SKM-1 (cell line): ENCODE measurements at regions not wholly inside any gene's neighbourhood (a gene's known extent, or its start where the extent isn't known, plus 50 kb on each side); places are given as distances from the start of the nearest gene placed in this dataset.

Experiments used
- DNase-seq: peaks from one replicate; lab custom pipeline; 2025; ENCODE audit not compliant: unreplicated experiment; lab: John Stamatoyannopoulos, UW

DNA sequence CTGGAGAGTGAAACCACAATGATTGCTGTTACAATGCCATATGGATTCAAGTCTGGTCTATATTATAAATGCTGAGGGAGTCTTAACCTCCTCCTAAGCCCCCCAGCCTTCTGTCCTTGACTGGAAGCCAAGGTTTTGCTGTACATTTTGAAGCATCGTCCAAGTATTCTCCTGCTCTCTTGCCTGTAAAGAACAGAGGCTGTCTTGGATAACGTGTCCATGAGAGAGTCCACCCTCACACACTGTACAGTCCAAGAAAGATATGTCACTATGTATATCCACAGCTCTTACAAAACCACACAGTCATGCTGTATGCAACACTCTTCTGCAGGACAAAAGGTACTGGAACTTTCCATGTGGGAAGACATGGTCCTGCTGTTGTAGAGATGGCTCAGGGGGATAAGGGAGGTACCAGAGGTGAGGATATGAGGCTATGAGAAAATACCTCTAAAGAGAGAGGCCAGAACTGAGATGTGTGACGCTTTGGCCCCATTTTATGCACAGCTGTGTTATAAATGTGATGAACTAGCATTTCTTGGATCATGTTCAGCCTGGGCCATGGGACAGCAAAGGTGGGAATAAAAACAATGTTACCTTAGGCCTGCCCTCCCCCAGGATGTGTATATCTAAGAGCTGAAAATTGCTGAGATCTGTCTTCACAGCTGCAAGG lies 678.6 kb downstream of the IQCM start:
- DNase-seq = no peak

GRCh38 chr4:149135062-149135461 lies 680.6 kb downstream of the IQCM start:
- no peak for DNase-seq

- no peak for DNase-seq
These were observed 678.8 kb upstream of the NR3C2 start for GRCh38 chr4:149121023-149121404.

DNA sequence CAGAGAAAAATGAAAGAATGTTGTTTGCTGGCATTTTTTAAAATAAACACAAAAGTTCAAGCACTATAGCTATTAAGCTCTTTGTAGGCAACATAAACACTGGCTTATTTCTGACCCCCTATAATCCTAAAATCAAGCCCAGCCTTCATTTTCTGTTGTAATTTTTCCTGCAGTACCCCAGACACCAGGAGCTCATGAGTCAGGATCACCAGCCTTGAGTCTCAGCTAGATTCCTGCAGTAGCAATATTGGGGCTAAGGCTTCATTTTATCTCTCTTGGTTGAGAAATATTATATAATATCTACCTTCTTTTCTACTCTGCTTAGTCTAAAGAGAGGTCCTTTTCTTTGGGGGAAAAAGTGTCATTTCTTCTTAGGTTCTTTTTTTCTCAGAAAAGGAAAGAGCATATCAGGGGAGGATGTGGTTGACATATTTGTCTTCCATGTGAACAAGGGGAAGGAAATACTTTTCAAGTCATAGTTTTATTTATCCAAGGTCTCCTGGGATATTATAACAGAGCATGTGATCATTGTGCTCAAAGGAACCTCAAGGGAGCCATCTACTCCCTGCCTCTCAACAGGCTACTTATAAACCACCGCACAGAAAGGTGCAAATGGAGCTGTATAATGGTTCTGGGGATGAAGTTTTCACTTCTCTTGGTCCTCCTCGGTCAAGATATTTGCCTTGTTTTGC lies 678.3 kb upstream of the NR3C2 start:
- DNase-seq = no peak

DNA sequence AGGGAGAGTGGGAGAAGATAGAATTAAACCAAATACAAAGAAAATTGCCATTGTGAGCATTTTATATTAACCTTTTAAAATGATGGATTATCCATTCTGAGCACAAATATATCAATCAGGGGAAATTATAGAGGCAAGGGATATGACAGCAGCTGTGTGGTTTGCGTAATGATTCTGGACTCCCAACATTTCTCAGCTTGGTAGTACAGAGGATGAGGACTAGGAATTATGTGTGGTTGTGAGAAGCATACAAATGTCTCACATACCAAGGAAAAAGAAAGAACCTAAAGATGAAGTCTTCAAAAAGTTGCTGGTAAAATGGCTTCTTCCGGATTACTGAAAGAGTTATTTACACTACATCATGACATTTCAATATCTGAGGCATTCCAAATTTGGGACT lies 674.6 kb upstream of the NR3C2 start:
- no peak for DNase-seq

GRCh38 chr4:149113804-149114430 lies 671.7 kb upstream of the NR3C2 start:
- no peak for DNase-seq

DNA sequence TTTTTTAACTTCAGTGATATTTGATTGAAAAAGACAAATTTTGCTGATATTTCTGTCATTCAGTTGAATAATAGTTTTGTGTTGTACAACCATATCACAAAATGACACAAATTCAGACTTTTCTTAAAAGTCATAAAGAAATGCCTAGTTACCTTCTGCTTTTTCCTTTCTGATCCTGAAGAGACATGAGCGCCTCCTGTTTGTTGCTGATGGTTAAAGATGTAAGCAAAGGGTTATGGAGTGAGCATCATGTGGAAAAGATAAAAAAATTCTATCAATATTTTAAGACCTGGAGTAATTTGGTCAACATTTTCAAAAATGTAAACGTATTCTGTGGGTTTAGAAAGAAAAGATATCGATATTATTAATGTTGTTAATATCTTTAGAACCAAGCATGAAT lies 669.9 kb upstream of the NR3C2 start:
- no peak for DNase-seq

DNA sequence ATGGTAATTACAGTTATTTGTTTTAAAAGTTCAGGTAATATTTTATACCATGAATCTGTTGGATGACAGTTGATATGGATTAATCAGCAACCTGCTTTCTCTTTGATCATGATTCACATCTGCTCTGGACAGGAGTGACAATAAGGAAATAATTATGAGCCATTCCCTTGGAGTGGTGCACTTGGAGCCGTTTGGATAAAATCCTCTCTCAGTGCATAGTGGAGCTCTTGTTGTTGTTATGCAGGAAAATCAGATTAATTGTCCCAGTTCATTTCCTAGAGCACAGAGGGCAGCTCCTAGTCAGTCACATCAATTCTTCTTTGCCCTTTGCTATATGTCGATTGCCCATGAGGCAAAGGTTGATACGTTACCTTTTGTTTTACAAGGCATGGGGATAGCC lies 668.3 kb upstream of the NR3C2 start:
- DNase-seq = no peak

GRCh38 chr4:149108626-149109025 lies 666.4 kb upstream of the NR3C2 start:
- DNase-seq = no peak

DNA sequence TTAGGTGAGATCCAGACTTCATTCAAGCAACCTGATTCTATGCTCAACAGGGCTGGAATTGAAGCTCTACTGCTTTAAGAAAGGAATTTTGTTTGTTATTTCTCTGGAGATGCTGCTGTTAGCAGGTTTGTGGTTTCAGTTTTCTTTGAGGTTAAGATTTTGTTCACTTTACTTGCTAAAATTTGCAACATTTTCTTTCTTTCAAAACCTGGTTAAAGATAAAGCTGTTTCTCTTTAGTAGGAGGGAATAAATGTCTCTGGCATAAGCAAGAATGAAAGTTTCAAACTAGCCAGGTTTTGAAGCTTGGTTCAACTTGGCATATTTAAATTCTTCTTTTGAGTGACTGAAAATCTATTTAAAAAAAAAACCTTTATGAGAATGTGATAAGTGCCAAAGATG lies 660.6 kb upstream of the NR3C2 start:
- no peak for DNase-seq

- DNase-seq = no peak
These were observed 659.4 kb upstream of the NR3C2 start for GRCh38 chr4:149101649-149102048.

DNA sequence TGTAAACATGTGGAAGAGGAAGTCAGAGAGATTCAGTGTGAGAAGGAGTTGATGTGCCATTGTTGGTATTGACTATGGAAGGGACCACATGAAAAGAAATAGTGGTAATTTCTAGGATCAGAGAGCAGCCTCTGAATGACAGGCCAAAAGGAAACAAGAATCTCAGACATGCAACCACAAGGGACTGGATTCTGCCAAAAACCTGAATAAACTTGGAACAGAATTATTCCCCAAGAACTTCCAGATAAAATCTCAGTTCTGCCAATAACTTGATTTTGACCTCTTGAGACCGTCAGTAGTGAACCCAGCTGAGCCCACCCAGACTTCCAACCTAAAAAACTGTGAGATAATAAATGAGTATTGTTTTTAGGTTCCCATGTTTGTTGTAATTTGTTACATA lies 653.6 kb upstream of the NR3C2 start:
- DNase-seq = no peak

DNA sequence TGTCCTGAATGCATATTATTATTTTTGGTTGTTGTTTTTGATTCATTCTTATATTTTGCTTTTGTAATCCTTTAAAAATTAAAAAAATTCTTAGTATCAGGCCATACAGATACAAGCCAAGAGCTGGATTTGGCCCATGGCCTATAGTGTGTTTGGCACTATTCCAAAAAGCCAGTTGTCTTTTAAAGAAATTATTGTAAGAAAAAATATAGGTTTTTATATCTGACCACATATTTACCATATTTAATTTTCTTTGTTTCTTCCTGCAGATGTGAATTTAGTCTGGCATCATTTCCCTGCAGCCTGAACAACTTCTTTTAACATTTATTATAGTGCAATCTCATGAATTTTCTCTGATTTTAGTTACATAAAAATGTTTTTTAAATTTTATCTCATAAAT lies 652.8 kb upstream of the NR3C2 start:
- DNase-seq = no peak

- no peak for DNase-seq
These were observed 641.9 kb upstream of the NR3C2 start for GRCh38 chr4:149084144-149084543.

DNA sequence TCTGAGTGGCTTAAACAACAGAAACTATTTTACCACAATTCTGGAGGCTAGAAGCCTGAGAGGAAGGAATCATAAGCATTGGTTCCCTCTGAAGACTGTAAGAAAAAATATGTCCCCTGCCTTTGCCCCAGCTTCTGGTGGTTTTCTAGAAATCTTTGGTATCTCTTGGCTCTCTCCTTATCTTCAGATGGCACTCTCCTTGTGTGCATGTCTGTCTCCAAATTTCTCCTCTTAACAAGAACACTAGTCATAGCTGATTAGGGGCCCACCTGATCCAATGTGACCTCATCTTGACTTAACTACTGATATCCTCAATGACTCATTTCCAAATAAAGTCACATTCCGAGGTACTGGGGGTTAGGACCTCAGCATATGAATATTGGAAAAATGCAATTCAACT lies 635.0 kb upstream of the NR3C2 start:
- no peak for DNase-seq

GRCh38 chr4:149076401-149076800 lies 634.2 kb upstream of the NR3C2 start:
- no peak for DNase-seq

DNA sequence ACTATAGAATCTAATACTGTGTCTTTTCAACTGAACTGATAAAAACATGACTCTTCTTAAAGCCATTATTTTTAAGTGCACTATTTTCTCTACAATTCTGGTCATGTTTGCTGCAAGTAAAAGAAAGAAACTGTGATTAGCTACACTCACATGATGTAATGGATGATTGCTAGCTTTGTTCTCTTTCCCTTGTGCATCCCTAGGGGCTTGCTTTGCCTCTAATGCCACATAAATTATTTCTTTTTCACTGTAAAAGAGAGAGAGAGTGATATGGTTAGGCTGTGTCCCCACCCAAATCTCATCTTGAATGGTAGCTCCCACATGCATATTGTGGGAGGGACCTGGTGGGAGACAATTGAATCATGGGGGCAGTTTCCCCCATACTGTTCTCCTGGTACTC lies 630.2 kb upstream of the NR3C2 start:
- DNase-seq = no peak

- DNase-seq = no peak
These were observed 623.5 kb upstream of the NR3C2 start for GRCh38 chr4:149065753-149066152.

DNA sequence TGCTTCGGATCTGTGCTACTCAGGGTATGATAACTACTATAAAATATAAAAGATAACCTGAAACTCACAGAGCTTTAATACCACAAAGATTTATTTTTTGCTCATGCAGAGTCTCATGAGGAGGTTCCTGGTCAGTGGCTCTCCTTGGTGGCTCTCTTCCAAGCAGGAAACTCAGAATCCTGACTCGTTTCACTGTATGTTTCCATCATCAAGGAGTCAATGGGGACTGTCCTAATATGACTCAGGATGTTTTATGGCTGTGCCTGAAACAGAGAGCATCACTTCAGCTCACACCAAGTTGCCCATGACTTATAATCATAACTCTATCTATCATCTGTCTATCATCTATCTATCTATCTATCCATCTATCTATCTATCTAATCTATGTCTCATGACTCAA lies 620.8 kb upstream of the NR3C2 start:
- DNase-seq = no peak

- DNase-seq = no peak
These were observed 615.4 kb upstream of the NR3C2 start for GRCh38 chr4:149057594-149057993.

DNA sequence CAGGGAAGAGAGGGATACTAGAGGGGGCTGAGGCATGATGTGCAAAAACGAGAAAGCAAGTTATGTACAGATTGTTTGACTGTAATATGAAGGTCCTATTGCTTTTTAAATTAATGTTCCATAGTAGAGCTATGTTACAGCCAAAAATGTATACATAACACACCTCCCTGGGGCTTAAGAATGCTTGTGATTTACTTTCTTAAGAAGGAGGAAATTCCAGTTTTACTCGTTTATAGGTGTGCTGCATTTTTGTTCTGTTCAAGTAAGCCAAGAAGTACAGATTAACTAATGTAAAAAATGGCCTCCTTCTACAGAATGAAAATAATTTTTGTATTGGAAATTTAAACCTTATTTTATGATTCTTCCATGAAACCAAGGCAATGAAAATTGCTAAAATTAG lies 614.4 kb upstream of the NR3C2 start:
- DNase-seq = no peak

DNA sequence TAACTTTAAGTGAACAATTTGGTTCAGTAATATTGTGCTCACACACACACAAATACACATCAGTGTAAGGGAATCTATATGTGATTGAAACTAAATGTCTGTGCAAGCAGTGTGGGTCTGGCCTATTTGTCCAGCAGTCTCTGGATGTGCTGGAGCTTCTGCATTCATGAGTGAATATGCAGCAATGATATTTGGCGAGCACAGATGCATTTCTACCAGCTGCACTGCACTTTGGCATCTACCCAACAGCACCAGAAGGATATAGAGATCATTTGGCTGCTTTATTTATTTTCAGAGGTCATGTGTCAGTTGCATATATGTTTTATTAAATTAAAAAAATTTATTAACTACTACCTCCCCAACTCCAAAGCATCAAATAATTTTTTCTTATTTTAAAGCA lies 613.4 kb upstream of the NR3C2 start:
- no peak for DNase-seq

DNA sequence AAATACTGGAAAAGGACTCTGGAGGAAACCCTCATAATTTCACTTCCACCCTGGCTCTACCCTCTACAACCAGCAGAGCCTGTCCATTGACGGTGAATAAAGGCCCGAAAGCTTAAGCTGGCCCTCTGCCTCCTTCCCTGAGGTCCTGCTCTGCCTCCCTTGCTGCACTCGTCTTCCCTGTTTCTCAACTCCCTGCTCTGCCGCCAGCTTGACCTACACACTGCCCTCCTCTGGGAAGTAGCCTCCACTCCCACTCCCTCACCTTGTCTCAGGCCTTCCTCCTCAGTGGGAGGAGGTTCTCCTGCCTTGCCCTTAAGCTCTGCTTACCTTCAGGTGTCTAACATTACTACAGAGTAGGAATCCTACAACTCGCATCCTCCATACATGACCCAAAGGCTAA lies 608.6 kb upstream of the NR3C2 start:
- no peak for DNase-seq
